ENCODE measurements at regions not wholly inside any gene's neighbourhood (a gene's known extent, or its start where the extent isn't known, plus 50 kb on each side); places are given as distances from the start of the nearest gene placed in this dataset.

DNA sequence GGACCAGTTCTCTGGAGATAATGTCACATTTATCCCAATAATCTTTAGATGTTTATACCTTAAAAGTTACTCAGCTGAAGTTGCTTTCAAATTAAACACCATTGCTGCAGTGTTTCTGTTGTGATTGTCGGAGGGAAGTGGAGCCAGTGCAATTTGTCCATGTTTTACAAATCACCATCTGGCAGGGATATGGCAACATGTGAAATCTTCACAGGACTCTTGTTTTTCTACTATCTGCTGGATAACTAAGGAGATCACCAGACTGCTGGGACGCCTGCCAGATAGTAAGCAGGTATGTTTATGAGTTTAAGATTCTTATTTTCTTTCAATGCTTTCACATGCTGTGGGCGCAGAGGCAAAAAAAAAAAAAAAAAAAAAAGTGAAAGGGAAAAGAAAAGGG is 100.3 kb upstream of the SOX5 start:
- TF ChIP-seq, protein P1, sequence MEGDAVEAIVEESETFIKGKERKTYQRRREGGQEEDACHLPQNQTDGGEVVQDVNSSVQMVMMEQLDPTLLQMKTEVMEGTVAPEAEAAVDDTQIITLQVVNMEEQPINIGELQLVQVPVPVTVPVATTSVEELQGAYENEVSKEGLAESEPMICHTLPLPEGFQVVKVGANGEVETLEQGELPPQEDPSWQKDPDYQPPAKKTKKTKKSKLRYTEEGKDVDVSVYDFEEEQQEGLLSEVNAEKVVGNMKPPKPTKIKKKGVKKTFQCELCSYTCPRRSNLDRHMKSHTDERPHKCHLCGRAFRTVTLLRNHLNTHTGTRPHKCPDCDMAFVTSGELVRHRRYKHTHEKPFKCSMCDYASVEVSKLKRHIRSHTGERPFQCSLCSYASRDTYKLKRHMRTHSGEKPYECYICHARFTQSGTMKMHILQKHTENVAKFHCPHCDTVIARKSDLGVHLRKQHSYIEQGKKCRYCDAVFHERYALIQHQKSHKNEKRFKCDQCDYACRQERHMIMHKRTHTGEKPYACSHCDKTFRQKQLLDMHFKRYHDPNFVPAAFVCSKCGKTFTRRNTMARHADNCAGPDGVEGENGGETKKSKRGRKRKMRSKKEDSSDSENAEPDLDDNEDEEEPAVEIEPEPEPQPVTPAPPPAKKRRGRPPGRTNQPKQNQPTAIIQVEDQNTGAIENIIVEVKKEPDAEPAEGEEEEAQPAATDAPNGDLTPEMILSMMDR (IDR thresholded peaks at IDR 0.05) = no peak
- no peak for TF ChIP-seq EZH2 (IDR thresholded peaks at IDR 0.05)

Data from neural progenitor cell (in vitro differentiated cells).